Endothelial cell of umbilical vein (primary cell): ENCODE measurements at regions not wholly inside any gene's neighbourhood (a gene's known extent, or its start where the extent isn't known, plus 50 kb on each side); places are given as distances from the start of the nearest gene placed in this dataset.

Source experiments
- BruUV-seq: library from RNA; stranded (reverse); fragments of 400-500 nt; replicated peaks from 2 replicates; lab custom pipeline; 2021; lab: Mats Ljungman, UMichigan
- CTCF ChIA-PET: fragments of 300-600, 350-600 bp; sonication (Branson Sonifier 250); formaldehyde crosslinking; loops from one replicate; lab custom pipeline; 2021; ENCODE audit warnings: antibody characterized with exemption, inconsistent platforms; lab: Charles Lee
- POLR2A ChIA-PET: fragments of 300-600, 350-600 bp; sonication (Branson Sonifier 250); formaldehyde crosslinking; loops from one replicate; lab custom pipeline; 2021; ENCODE audit warnings: antibody characterized with exemption, inconsistent platforms; lab: Charles Lee
- DNase-seq: peaks from one replicate; pipeline ENCODE4 v3.0.0-alpha.2; 2011; ENCODE audit warnings: low read depth, low spot score
- FAIRE-seq: peaks from 2 replicates; lab custom pipeline; 2011; peaks lifted over from hg19 to GRCh38; lab: Jason Lieb, UNC
- H2AFZ ChIP-seq: 2 replicates; pipeline ENCODE4 v1.6.0; 2012; ENCODE audit warnings: low read depth, low read length, control low read depth, inconsistent platforms
- H3K27ac ChIP-seq: 2 replicates; pipeline ENCODE4 v1.5.1; 2011; ENCODE audit warnings: low read depth, mild to moderate bottlenecking, control low read depth, low read length, moderate library complexity; ENCODE audit not compliant: insufficient read depth
- H3K27me3 ChIP-seq, 2 experiments: 2 replicates each; pipeline versions ENCODE4 v1.6.0 to v1.6.1; 2011; ENCODE audit warnings: low read length in 2 of 2, mixed read lengths in 1 of 2; ENCODE audit not compliant: control insufficient read depth in 2 of 2, insufficient read depth in 2 of 2
- H3K36me3 ChIP-seq, 2 experiments: 2 replicates in 1 of 2; 3 replicates in 1 of 2; pipeline ENCODE4 v1.5.1; 2011; ENCODE audit warnings: low read length in 2 of 2, mild to moderate bottlenecking in 1 of 2, moderate library complexity in 1 of 2; ENCODE audit not compliant: control insufficient read depth in 2 of 2, insufficient read depth in 2 of 2; ENCODE audit errors: extremely low read depth in 1 of 2
- H3K4me1 ChIP-seq: 3 replicates; pipeline ENCODE4 v1.5.1; 2011; ENCODE audit warnings: mild to moderate bottlenecking, low read length; ENCODE audit not compliant: control insufficient read depth, insufficient read depth; ENCODE audit errors: extremely low read depth
- H3K4me2 ChIP-seq: 2 replicates; pipeline ENCODE4 v1.6.1; 2011; ENCODE audit warnings: low read length, control low read depth, mixed read lengths; ENCODE audit not compliant: insufficient read depth
- H3K4me3 ChIP-seq, 3 experiments: fragments of 200-600 bp in 1 of 3; sonication (generic), shearing (Covaris generic) in 1 of 3; replicated peaks in 1 of 3; 2 replicates each; pipeline ENCODE4 v1.5.1; 2011 to 2016; ENCODE audit warnings: control low read depth in 3 of 3, low read length in 3 of 3, mild to moderate bottlenecking in 2 of 3, inconsistent platforms in 1 of 3, low read depth in 1 of 3, moderate library complexity in 1 of 3; ENCODE audit not compliant: insufficient read depth in 1 of 3
- H3K79me2 ChIP-seq: 2 replicates; pipeline ENCODE4 v1.6.0; 2012; ENCODE audit warnings: low read length, inconsistent platforms; ENCODE audit not compliant: control insufficient read depth, insufficient read depth
- H3K9ac ChIP-seq: replicated peaks from 2 replicates; pipeline ENCODE3; 2011; ENCODE audit warnings: low read length, control low read depth; ENCODE audit not compliant: insufficient read depth; ENCODE audit errors: extremely low read depth
- H3K9me1 ChIP-seq: replicated peaks from 3 replicates; pipeline ENCODE4 v1.6.0; 2011; ENCODE audit warnings: mild to moderate bottlenecking, low read length; ENCODE audit not compliant: control insufficient read depth, insufficient read depth; ENCODE audit errors: extremely low read depth
- H3K9me3 ChIP-seq: replicated peaks from 2 replicates; pipeline ENCODE4 v1.5.1; 2012; ENCODE audit warnings: low read length, inconsistent platforms; ENCODE audit not compliant: control insufficient read depth, insufficient read depth
- H4K20me1 ChIP-seq: replicated peaks from 2 replicates; pipeline ENCODE3; 2011; ENCODE audit warnings: mild to moderate bottlenecking, low read length; ENCODE audit not compliant: control insufficient read depth, insufficient read depth; ENCODE audit errors: extremely low read depth
- CTCF ChIP-seq, 2 donors: IDR thresholded peaks; 1 replicate in 1 of 2; 2 replicates in 1 of 2; pipeline ENCODE4 v1.5.1; 2011; ENCODE audit warnings: low read length in 2 of 2, mild to moderate bottlenecking in 2 of 2, moderate library complexity in 2 of 2, control low read depth in 1 of 2, inconsistent platforms in 1 of 2, low read depth in 1 of 2; ENCODE audit not compliant: insufficient read depth in 1 of 2; ENCODE audit errors: extremely low read depth in 1 of 2
- EZH2 ChIP-seq: IDR thresholded peaks from 2 replicates; pipeline ENCODE4 v1.6.1; 2012; ENCODE audit warnings: borderline replicate concordance, low read depth, mild to moderate bottlenecking, moderate library complexity, low read length, inconsistent platforms; ENCODE audit not compliant: severe bottlenecking
- FOS ChIP-seq: IDR thresholded peaks from 2 replicates; pipeline ENCODE4 v1.6.1; 2011; ENCODE audit warnings: mild to moderate bottlenecking, low read length, moderate library complexity, borderline replicate concordance; ENCODE audit not compliant: insufficient read depth
- GATA2 ChIP-seq: IDR thresholded peaks from 2 replicates; pipeline ENCODE4 v1.7.0; 2011; ENCODE audit warnings: low read depth, mild to moderate bottlenecking, moderate library complexity, mixed read lengths, low read length; ENCODE audit not compliant: insufficient read length, insufficient read depth
- JUN ChIP-seq: IDR thresholded peaks from 2 replicates; pipeline ENCODE4 v1.6.1; 2011; ENCODE audit warnings: borderline replicate concordance, low read depth; ENCODE audit not compliant: insufficient read length, insufficient read depth
- MAX ChIP-seq: IDR thresholded peaks from 2 replicates; pipeline ENCODE4 v1.6.1; 2011; ENCODE audit not compliant: insufficient read depth, insufficient read length
- MYC ChIP-seq: IDR thresholded peaks from one replicate; pipeline ENCODE4 v1.6.1; 2011; ENCODE audit warnings: mild to moderate bottlenecking, low read depth, low read length
- POLR2A ChIP-seq: IDR thresholded peaks from 2 replicates; pipeline ENCODE4 v1.6.1; 2012; ENCODE audit warnings: low read depth, mild to moderate bottlenecking, control low read depth, low read length
- POLR2AphosphoS5 ChIP-seq: IDR thresholded peaks from 2 replicates; pipeline ENCODE4 v1.6.1; 2012; ENCODE audit warnings: low read depth, mild to moderate bottlenecking, control low read depth, low read length, moderate library complexity; ENCODE audit not compliant: insufficient read depth
- dilution Hi-C: fragments of 300-500 bp; cut with MboI; formaldehyde crosslinking; loops from one replicate; pipeline ENCODE4 v1.15.0; 2019; ENCODE audit warnings: low sequenced_read_pairs; ENCODE audit not compliant: extremely low pct_ligation_motif_present
- intact Hi-C: fragments of 100-400 bp; cut with micrococcal nuclease; formaldehyde crosslinking; loops from one replicate; pipeline ENCODE4 v1.10.0; 2022

GRCh38 chr20:21022925-21023324, 83.2 kb downstream of the LINC00237 start:
- H3K4me1 ChIP-seq = no peaks in the 10 kb centered on the region
- FAIRE-seq (no peak), DNase-seq (no peak)
- ChIA-PET CTCF (no interaction called here), POLR2A (no interaction called here)
- no peak overlapping the region for H3K27ac ChIP-seq
- no peak for TF ChIP-seq POLR2A
- TF ChIP-seq JUN = no peak
- no peak overlapping the region for H3K9ac ChIP-seq
- dilution Hi-C loops (no loop called here), intact Hi-C loops (no loop called here)
- no peak overlapping the region for H3K4me2 ChIP-seq
- H3K9me1 ChIP-seq = no peaks in the 10 kb centered on the region
- H4K20me1 ChIP-seq = no peaks in the 10 kb centered on the region
- H2AFZ ChIP-seq = no peak overlapping the region
- peaks cover 3 to 9% of the 10 kb centered on the region in 2 experiments for H3K27me3 ChIP-seq
- H3K79me2 ChIP-seq = no peaks in the 10 kb centered on the region
- BruUV-seq = no TSS peak
- H3K9me3 ChIP-seq = no peaks in the 10 kb centered on the region
- no peaks in the 10 kb centered on the region for H3K36me3 ChIP-seq
- no peak overlapping the region for H3K4me3 ChIP-seq

DNA sequence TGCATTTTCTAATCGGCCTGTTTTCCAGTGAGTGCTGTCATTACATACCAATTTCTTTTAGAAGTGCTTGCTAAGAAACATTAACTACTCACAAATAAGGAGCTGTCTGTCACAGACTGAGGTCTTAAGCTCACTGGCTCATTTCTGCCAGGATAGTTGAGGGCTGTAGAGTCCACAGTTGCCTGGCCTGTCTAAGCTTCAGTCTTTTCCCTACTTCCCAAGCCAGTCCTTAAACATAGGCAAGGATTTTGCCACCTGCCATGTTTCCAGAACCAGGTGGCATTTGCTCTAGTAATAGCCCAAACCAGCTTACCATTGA, 84.7 kb downstream of the LINC00237 start:
- Histone ChIP-seq H3K9me1 (no peaks in the 10 kb centered on the region), H3K36me3 (no peaks in the 10 kb centered on the region), H3K79me2 (no peaks in the 10 kb centered on the region), H2AFZ (no peak overlapping the region), H3K27ac (no peak overlapping the region), H3K4me1 (no peaks in the 10 kb centered on the region), H3K4me2 (no peak overlapping the region), H3K27me3 (peaks cover 3 to 9% of the 10 kb centered on the region in 2 experiments), H3K9ac (no peak overlapping the region), H3K9me3 (no peaks in the 10 kb centered on the region), H3K4me3 (no peak overlapping the region), H4K20me1 (no peaks in the 10 kb centered on the region)
- dilution Hi-C loops (no loop called here), intact Hi-C loops (no loop called here)
- FAIRE-seq (no peak), DNase-seq (no peak)
- BruUV-seq = no TSS peak
- POLR2A ChIA-PET = no interaction called here
- TF ChIP-seq MYC (no peak), CTCF (IDR thresholded peaks at IDR 0.05; ENCODE audit: extremely low read depth in 1 of 2, insufficient read depth in 1 of 2, low read depth in 1 of 2, low read length in 2 of 2) (no peak), JUN (no peak), EZH2 (no peak), POLR2A (no peak), FOS (no peak), POLR2AphosphoS5 (no peak), GATA2 (no peak), MAX (no peak)
- CTCF ChIA-PET = interaction anchor here (1.1 kb wide), 1 partner anchor 21 kb away, joined by 3 read pairs; no protein-coding TSS in a partner anchor
